Osteocyte (in vitro differentiated cells): ENCODE measurements at regions not wholly inside any gene's neighbourhood (a gene's known extent, or its start where the extent isn't known, plus 50 kb on each side); places are given as distances from the start of the nearest gene placed in this dataset.
"Not testable (repeated sequence)": the region's sequence is repeated elsewhere in the genome, so short reads cannot be mapped to it uniquely, and the experiment has no call there.

ENCODE experiments used
- DNase-seq: peaks from one replicate; pipeline ENCODE4 v3.0.0; 2021; ENCODE audit warnings: mixed read lengths; ENCODE audit not compliant: unreplicated experiment; ENCODE audit errors: extremely low spot score
- H3K27ac Mint-ChIP-seq: one replicate; pipeline ENCODE4 v1.8.0; 2021; ENCODE audit warnings: mild to moderate bottlenecking, mixed read lengths; ENCODE audit not compliant: unreplicated experiment
- H3K27me3 Mint-ChIP-seq: one replicate; pipeline ENCODE4 v1.8.0; 2021; ENCODE audit warnings: mixed read lengths; ENCODE audit not compliant: unreplicated experiment
- H3K36me3 Mint-ChIP-seq: one replicate; pipeline ENCODE4 v1.8.0; 2021; ENCODE audit warnings: mixed read lengths; ENCODE audit not compliant: unreplicated experiment
- H3K4me1 Mint-ChIP-seq: one replicate; pipeline ENCODE4 v1.8.0; 2021; ENCODE audit warnings: mixed read lengths; ENCODE audit not compliant: unreplicated experiment
- H3K4me3 Mint-ChIP-seq: one replicate; pipeline ENCODE4 v1.8.0; 2021; ENCODE audit warnings: mild to moderate bottlenecking, moderate library complexity, mixed read lengths; ENCODE audit not compliant: unreplicated experiment
- H3K9me3 Mint-ChIP-seq: one replicate; pipeline ENCODE4 v1.8.0; 2021; ENCODE audit warnings: mixed read lengths; ENCODE audit not compliant: unreplicated experiment
- TF ChIP-seq, protein P1 (sequence below): fragments of 200-600 bp; sonication (generic); IDR thresholded peaks from 2 replicates; pipeline ENCODE4 v1.5.0; 2021; ENCODE audit warnings: antibody characterized with exemption, mild to moderate bottlenecking, moderate library complexity

DNA sequence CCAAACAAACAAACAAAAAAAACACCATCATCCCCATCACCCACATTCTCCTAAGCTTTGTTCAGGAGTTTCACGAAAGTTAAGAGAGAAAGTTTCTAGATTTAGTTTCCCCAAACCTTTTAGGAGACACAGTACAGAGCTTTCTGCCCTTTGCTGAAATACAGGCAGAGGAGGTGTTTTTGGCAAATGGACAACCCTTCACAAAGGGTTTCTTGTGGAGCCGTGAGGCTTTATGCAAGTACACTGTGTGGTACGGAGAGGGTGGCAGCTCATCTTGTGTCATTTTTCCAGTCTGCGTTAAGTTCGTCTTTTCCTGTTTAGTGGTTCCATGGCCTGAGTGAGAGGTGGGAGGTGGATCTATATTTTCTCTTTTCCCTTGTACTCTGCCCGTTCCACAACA, 215.5 kb upstream of the PRKCQ start:
- H3K9me3 Mint-ChIP-seq, result no peaks in the 10 kb centered on the region
- H3K4me1 Mint-ChIP-seq, result no peaks in the 10 kb centered on the region
- no peaks in the 10 kb centered on the region for H3K36me3 Mint-ChIP-seq
- TF ChIP-seq, protein P1, sequence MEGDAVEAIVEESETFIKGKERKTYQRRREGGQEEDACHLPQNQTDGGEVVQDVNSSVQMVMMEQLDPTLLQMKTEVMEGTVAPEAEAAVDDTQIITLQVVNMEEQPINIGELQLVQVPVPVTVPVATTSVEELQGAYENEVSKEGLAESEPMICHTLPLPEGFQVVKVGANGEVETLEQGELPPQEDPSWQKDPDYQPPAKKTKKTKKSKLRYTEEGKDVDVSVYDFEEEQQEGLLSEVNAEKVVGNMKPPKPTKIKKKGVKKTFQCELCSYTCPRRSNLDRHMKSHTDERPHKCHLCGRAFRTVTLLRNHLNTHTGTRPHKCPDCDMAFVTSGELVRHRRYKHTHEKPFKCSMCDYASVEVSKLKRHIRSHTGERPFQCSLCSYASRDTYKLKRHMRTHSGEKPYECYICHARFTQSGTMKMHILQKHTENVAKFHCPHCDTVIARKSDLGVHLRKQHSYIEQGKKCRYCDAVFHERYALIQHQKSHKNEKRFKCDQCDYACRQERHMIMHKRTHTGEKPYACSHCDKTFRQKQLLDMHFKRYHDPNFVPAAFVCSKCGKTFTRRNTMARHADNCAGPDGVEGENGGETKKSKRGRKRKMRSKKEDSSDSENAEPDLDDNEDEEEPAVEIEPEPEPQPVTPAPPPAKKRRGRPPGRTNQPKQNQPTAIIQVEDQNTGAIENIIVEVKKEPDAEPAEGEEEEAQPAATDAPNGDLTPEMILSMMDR, result no peak
- H3K4me3 Mint-ChIP-seq, result no peak overlapping the region
- peaks cover 6% of the 10 kb centered on the region for H3K27me3 Mint-ChIP-seq
- no peak overlapping the region for H3K27ac Mint-ChIP-seq
- no peak for DNase-seq

DNA sequence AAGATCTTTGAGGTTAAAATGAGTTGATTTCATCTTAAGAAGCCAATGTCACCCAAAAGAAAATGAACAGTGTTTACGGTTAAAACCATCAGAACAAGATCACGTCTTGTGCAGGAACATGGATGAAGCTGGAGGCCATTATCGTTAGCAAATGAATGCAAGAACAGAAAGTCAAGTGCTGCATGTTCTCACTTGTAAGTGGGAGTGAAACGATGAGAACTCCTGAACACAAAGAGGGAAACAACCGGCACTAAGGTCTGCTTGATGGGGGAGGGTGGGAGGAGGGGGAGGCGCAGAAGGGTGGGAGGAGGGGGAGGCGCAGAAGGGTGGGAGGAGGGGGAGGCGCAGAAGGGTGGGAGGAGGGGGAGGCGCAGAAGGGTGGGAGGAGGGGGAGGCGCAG, 214.8 kb upstream of the PRKCQ start:
- not testable (repeated sequence) for H3K4me3 Mint-ChIP-seq, DNase-seq, H3K27ac Mint-ChIP-seq, H3K9me3 Mint-ChIP-seq, H3K36me3 Mint-ChIP-seq, H3K27me3 Mint-ChIP-seq, H3K4me1 Mint-ChIP-seq

DNA sequence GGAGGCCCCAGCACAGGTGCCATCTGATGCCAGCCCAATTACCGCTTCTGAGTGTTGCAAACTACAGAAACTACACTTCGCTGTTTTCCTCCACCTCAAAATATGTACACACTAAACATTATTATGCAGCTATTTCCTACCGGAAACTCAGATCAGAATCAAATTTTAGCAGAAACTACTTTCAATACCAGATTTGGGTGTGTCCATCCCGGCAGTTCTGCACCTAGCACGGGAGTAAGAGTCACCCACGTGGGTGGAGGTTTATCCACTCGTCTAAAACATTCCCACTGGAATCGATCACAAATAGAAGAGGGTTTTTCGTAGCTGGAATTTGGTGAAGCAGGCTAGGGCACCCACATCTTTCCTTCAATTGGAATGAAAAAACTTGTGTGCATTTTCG, 214.4 kb upstream of the PRKCQ start:
- Mint-ChIP-seq H3K27me3 (peaks cover 8% of the 10 kb centered on the region), H3K36me3 (no peaks in the 10 kb centered on the region), H3K27ac (no peak overlapping the region), H3K4me3 (no peak overlapping the region), H3K4me1 (no peaks in the 10 kb centered on the region), H3K9me3 (no peaks in the 10 kb centered on the region)
- DNase-seq, result no peak
- TF ChIP-seq, protein P1, result no peak

DNA sequence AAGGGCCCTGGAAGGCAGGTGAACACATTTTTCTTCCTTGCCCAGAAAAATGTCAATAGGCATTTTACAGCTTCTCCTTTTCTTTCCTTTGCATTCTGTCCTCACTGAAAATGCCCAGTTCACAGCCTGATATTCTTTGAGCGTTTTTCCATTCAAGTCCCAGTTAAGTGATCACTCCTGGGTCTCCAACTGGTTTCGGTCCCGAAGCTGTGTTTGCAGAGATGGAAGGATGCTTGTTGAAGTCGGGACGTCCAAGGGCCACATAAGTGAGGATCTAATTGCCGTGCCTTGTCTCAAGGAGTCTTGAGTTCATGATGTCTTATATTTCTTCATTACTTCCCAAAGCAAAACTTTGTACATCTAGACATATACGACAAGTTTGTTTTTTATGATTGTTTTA, 208.7 kb upstream of the PRKCQ start:
- H3K9me3 Mint-ChIP-seq, result no peaks in the 10 kb centered on the region
- no peak for DNase-seq
- TF ChIP-seq, protein P1, result no peak
- H3K27ac Mint-ChIP-seq, result no peak overlapping the region
- H3K27me3 Mint-ChIP-seq, result peaks cover 8% of the 10 kb centered on the region
- no peak overlapping the region for H3K4me3 Mint-ChIP-seq
- no peaks in the 10 kb centered on the region for H3K4me1 Mint-ChIP-seq
- H3K36me3 Mint-ChIP-seq, result no peaks in the 10 kb centered on the region

DNA sequence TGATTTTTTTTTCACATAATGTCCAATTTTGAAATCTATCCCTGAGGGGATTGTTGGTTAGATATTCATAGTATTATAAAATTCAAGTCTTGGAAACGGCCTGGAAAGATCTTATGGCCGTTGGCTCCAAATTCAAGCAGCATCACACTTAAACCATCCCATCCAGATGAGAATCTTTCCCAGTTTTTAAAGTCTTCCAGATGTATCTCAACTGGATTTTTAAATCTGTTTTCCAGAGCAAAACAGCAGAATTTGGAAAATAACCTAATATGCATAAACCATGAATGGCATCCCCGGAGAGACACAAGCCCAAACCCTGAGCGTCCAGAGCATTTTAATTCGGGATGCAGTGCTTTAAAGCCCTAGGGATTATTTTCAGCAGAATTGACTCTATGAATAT, 208.2 kb upstream of the PRKCQ start:
- Mint-ChIP-seq H3K4me1 (no peaks in the 10 kb centered on the region), H3K9me3 (no peaks in the 10 kb centered on the region), H3K27ac (no peak overlapping the region), H3K36me3 (no peaks in the 10 kb centered on the region), H3K27me3 (peaks cover 8% of the 10 kb centered on the region), H3K4me3 (no peak overlapping the region)
- no peak for DNase-seq
- TF ChIP-seq, protein P1, result no peak

DNA sequence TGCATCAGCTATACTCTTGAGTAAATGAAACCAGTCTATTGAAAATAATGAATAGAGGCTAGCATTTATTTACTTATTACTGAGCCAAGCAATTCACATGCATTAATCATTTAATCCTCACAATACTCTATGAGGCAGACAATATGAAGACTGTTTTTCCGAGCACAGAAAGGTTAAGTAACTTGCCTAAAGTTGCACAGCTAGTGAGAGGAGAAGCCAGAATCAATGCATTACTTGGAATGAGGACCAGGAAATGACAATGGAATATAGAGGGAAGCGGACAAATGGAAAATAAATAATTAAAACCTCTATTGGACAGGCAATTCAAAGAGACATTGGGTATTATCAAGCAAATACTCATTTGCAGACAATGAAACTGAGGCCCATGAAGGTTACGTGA, 207.6 kb upstream of the PRKCQ start:
- no peaks in the 10 kb centered on the region for H3K9me3 Mint-ChIP-seq
- TF ChIP-seq, protein P1, result no peak
- H3K4me3 Mint-ChIP-seq, result no peak overlapping the region
- H3K4me1 Mint-ChIP-seq, result no peaks in the 10 kb centered on the region
- H3K27me3 Mint-ChIP-seq, result peaks cover 8% of the 10 kb centered on the region
- no peak for DNase-seq
- no peak overlapping the region for H3K27ac Mint-ChIP-seq
- H3K36me3 Mint-ChIP-seq, result no peaks in the 10 kb centered on the region
